ENCODE measurements at regions not wholly inside any gene's neighbourhood (a gene's known extent, or its start where the extent isn't known, plus 50 kb on each side); places are given as distances from the start of the nearest gene placed in this dataset.
A peak's percentile ranks its signal among the peaks of the same experiment; 100 is the strongest.

DNA sequence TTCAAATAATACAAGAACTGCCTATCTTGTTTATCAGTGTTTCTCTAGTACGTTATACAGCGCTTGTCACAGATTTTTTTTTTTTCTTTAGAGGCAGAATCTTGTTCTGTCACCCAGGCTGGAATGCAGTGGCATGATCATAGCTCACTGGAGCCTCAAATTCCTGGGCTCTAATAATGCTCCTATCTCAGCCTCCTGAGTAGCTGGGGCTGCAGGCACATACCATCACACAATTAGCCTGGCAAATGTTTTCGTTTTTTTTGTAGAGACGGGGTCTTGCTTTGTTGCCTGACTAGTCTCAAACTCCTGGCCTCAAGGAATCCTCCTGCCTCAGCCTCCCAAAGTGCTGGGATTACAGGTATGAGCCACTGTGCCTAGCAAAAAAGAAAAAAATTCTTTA lies 66.0 kb upstream of the FREM2 start:
- no peak overlapping the region for H3K4me3 ChIP-seq (ENCODE audit: low read depth, low read length)
- TF ChIP-seq, protein P1, sequence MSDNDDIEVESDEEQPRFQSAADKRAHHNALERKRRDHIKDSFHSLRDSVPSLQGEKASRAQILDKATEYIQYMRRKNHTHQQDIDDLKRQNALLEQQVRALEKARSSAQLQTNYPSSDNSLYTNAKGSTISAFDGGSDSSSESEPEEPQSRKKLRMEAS (IDR thresholded peaks at IDR 0.05; ENCODE audit: low read depth, low read length) = no peak
- no peak for TF ChIP-seq MYC (IDR thresholded peaks at IDR 0.05; ENCODE audit: low read depth, low read length)
- TF ChIP-seq, protein P2, sequence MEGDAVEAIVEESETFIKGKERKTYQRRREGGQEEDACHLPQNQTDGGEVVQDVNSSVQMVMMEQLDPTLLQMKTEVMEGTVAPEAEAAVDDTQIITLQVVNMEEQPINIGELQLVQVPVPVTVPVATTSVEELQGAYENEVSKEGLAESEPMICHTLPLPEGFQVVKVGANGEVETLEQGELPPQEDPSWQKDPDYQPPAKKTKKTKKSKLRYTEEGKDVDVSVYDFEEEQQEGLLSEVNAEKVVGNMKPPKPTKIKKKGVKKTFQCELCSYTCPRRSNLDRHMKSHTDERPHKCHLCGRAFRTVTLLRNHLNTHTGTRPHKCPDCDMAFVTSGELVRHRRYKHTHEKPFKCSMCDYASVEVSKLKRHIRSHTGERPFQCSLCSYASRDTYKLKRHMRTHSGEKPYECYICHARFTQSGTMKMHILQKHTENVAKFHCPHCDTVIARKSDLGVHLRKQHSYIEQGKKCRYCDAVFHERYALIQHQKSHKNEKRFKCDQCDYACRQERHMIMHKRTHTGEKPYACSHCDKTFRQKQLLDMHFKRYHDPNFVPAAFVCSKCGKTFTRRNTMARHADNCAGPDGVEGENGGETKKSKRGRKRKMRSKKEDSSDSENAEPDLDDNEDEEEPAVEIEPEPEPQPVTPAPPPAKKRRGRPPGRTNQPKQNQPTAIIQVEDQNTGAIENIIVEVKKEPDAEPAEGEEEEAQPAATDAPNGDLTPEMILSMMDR (IDR thresholded peaks at IDR 0.05; ENCODE audit: low read depth, low read length) = no peak
- TF ChIP-seq POLR2A (IDR thresholded peaks at IDR 0.05; ENCODE audit: extremely low read depth, insufficient read length) = no peak
- DNase-seq (ENCODE audit: low read depth) = no peak

DNA sequence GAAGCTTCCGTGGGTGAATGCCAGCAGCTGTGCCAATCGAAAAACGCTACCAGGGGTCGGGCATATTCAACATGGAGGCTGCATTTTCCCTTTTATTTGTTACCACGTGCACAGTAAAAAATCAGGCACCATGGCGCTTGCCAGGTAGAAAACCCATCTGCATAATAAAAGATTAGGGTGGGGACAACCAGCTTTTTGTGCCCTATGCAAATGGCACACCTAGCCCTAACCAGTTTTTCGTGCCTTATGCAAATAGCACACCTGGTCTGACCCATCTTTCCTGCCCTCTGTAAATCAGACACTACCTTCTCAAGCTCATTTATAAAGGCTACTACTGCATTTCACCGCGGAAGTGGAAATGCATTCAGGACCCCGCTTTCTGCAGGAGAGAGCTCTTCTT lies 62.1 kb upstream of the FREM2 start:
- TF ChIP-seq MYC (IDR thresholded peaks at IDR 0.05; ENCODE audit: low read depth, low read length) = no peak
- no peak for TF ChIP-seq POLR2A (IDR thresholded peaks at IDR 0.05; ENCODE audit: extremely low read depth, insufficient read length)
- TF ChIP-seq, protein P2 (IDR thresholded peaks at IDR 0.05; ENCODE audit: low read depth, low read length) = no peak
- TF ChIP-seq, protein P1 (IDR thresholded peaks at IDR 0.05; ENCODE audit: low read depth, low read length) = no peak
- H3K4me3 ChIP-seq (ENCODE audit: low read depth, low read length) = no peak overlapping the region

DNA sequence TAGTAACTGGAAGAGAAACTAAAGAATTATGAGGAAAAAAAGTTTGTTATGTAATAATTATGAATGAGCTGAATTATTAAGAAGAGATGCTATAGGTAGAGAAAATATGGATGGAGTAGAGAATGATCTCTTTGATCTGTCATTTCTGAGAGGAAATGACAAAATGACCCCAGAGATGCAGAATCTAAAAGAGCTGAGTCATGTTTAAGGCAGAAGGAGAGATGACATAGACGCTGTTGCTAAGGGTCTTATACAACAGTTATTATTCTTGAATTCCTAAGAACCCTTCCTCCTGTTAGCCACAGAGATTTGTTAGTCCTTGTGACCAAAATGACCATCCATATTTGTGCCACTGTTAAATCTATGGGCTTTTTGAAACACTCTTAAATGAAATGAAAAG lies 58.3 kb upstream of the FREM2 start:
- H3K4me3 ChIP-seq (ENCODE audit: low read depth, low read length) = no peak overlapping the region
- DNase-seq (ENCODE audit: low read depth) = peak; percentile 4
- no peak for TF ChIP-seq MYC (IDR thresholded peaks at IDR 0.05; ENCODE audit: low read depth, low read length)
- TF ChIP-seq, protein P2 (IDR thresholded peaks at IDR 0.05; ENCODE audit: low read depth, low read length) = no peak
- no peak for TF ChIP-seq POLR2A (IDR thresholded peaks at IDR 0.05; ENCODE audit: extremely low read depth, insufficient read length)
- TF ChIP-seq, protein P1 (IDR thresholded peaks at IDR 0.05; ENCODE audit: low read depth, low read length) = no peak

More for the DNA sequence above, 62.1 kb upstream of the FREM2 start:
- no peak for DNase-seq (ENCODE audit: low read depth)

DNA sequence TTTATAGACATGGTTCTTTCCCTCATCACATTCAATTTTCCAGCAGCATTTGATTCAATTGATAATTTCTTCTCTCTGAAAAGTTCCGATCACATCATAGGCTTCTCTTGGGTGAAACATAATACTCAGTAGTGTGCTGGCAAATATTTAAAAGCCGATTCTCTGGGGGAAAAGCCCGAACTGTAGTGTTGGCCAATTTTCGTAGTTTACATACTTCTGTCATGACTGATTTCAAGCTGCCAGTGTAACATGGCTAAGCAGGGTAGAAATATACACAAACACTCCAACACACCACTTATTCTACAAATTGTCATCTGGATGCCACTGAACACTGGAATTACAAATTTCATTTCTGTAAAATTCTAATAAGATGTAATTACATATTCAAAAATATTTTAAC lies 56.1 kb upstream of the FREM2 start:
- H3K4me3 ChIP-seq (ENCODE audit: low read depth, low read length) = no peak overlapping the region
- no peak for TF ChIP-seq POLR2A (IDR thresholded peaks at IDR 0.05; ENCODE audit: extremely low read depth, insufficient read length)
- TF ChIP-seq, protein P2 (IDR thresholded peaks at IDR 0.05; ENCODE audit: low read depth, low read length) = no peak
- TF ChIP-seq, protein P1 (IDR thresholded peaks at IDR 0.05; ENCODE audit: low read depth, low read length) = no peak
- no peak for TF ChIP-seq MYC (IDR thresholded peaks at IDR 0.05; ENCODE audit: low read depth, low read length)
- DNase-seq (ENCODE audit: low read depth) = no peak

DNA sequence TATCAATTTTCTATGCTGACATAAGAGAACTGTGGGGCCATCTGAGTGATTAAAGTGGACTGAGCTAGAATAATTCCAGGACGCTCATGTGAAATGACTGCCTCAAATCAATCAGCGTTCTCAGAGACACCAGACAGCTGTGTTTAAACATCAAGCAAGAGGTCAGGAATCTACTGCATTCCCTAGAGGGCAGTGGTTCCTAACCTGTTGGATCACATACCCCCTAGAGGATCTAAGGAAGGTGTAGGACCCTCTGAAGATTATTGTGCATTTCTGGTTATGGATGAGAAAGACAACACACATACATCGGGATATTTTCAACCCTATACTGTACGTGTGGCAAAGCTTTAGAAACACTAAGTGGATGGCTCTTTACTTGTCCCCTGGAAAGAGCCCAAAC lies 51.8 kb upstream of the FREM2 start:
- no peak overlapping the region for H3K4me3 ChIP-seq (ENCODE audit: low read depth, low read length)
- TF ChIP-seq, protein P1 (IDR thresholded peaks at IDR 0.05; ENCODE audit: low read depth, low read length) = no peak
- TF ChIP-seq POLR2A (IDR thresholded peaks at IDR 0.05; ENCODE audit: extremely low read depth, insufficient read length) (no peak), MYC (IDR thresholded peaks at IDR 0.05; ENCODE audit: low read depth, low read length) (no peak)
- TF ChIP-seq, protein P2 (IDR thresholded peaks at IDR 0.05; ENCODE audit: low read depth, low read length) = no peak
- no peak for DNase-seq (ENCODE audit: low read depth)

DNA sequence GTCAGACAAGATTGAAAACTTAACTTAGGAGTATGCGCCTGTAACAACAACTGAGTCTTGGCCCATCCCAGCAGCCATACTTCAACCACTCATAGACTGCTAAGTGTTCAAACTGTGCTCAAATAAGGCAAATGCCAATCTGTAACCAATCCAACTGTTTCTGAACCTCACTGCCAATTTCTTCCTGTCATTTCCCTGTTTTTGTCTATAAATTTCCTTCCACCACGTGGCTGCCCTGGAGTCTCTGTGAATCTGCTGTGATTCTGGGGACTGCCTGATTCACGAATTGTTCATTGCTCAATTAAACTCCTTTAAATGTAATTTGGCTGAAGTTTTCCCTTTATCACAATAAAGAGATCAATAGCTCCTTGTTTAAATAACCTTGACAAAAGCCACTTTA lies 50.8 kb upstream of the FREM2 start:
- H3K4me3 ChIP-seq (ENCODE audit: low read depth, low read length) = no peak overlapping the region
- no peak for DNase-seq (ENCODE audit: low read depth)
- no peak for TF ChIP-seq MYC (IDR thresholded peaks at IDR 0.05; ENCODE audit: low read depth, low read length)
- TF ChIP-seq POLR2A (IDR thresholded peaks at IDR 0.05; ENCODE audit: extremely low read depth, insufficient read length) = no peak
- TF ChIP-seq, protein P1 (IDR thresholded peaks at IDR 0.05; ENCODE audit: low read depth, low read length) = no peak
- TF ChIP-seq, protein P2 (IDR thresholded peaks at IDR 0.05; ENCODE audit: low read depth, low read length) = no peak

Data from NB4 (cell line).